Right lobe of liver (tissue), 4 donors: ENCODE measurements at regions not wholly inside any gene's neighbourhood (a gene's known extent, or its start where the extent isn't known, plus 50 kb on each side); places are given as distances from the start of the nearest gene placed in this dataset.

Experiments used
- POLR2A ChIP-seq: fragments of 450-650 bp; IDR thresholded peaks from one replicate; pipeline ENCODE4 v1.6.1; 2017; ENCODE audit warnings: antibody characterized with exemption, mild to moderate bottlenecking
- TF ChIP-seq, protein P1 (sequence below), 4 donors: fragments of 200-600 bp in 3 of 4; fragments of 450-650 bp in 1 of 4; IDR thresholded peaks; one replicate each; pipeline versions ENCODE4 v1.5.1 to v1.8.0; 2016 to 2022; ENCODE audit warnings: antibody characterized with exemption in 4 of 4, mild to moderate bottlenecking in 2 of 4
- donor health status: DM: no; HTN: no; CAD: no.
- donor health status: DM: no; HTN: no; CAD: no.
- donor health status: DM: no; HTN: yes; CAD: no.

GRCh38 chr18:77708826-77709506, 459.3 kb downstream of the GALR1 start:
- TF ChIP-seq, protein P1, sequence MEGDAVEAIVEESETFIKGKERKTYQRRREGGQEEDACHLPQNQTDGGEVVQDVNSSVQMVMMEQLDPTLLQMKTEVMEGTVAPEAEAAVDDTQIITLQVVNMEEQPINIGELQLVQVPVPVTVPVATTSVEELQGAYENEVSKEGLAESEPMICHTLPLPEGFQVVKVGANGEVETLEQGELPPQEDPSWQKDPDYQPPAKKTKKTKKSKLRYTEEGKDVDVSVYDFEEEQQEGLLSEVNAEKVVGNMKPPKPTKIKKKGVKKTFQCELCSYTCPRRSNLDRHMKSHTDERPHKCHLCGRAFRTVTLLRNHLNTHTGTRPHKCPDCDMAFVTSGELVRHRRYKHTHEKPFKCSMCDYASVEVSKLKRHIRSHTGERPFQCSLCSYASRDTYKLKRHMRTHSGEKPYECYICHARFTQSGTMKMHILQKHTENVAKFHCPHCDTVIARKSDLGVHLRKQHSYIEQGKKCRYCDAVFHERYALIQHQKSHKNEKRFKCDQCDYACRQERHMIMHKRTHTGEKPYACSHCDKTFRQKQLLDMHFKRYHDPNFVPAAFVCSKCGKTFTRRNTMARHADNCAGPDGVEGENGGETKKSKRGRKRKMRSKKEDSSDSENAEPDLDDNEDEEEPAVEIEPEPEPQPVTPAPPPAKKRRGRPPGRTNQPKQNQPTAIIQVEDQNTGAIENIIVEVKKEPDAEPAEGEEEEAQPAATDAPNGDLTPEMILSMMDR (IDR thresholded peaks at IDR 0.05) = no peak
- TF ChIP-seq POLR2A = no peak
